ENCODE measurements at regions not wholly inside any gene's neighbourhood (a gene's known extent, or its start where the extent isn't known, plus 50 kb on each side); places are given as distances from the start of the nearest gene placed in this dataset.

GRCh38 chr5:135246605-135246922, 152.5 kb downstream of the MACROH2A1 start:
- TF ChIP-seq, protein P1, sequence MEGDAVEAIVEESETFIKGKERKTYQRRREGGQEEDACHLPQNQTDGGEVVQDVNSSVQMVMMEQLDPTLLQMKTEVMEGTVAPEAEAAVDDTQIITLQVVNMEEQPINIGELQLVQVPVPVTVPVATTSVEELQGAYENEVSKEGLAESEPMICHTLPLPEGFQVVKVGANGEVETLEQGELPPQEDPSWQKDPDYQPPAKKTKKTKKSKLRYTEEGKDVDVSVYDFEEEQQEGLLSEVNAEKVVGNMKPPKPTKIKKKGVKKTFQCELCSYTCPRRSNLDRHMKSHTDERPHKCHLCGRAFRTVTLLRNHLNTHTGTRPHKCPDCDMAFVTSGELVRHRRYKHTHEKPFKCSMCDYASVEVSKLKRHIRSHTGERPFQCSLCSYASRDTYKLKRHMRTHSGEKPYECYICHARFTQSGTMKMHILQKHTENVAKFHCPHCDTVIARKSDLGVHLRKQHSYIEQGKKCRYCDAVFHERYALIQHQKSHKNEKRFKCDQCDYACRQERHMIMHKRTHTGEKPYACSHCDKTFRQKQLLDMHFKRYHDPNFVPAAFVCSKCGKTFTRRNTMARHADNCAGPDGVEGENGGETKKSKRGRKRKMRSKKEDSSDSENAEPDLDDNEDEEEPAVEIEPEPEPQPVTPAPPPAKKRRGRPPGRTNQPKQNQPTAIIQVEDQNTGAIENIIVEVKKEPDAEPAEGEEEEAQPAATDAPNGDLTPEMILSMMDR (IDR thresholded peaks at IDR 0.05), result no peak
- TF ChIP-seq POLR2A (IDR thresholded peaks at IDR 0.05), result no peak

Measured in lower leg skin (tissue), 3 donors.